Daoy (cell line): ENCODE measurements at regions not wholly inside any gene's neighbourhood (a gene's known extent, or its start where the extent isn't known, plus 50 kb on each side); places are given as distances from the start of the nearest gene placed in this dataset.
"Not testable (repeated sequence)": the region's sequence is repeated elsewhere in the genome, so short reads cannot be mapped to it uniquely, and the experiment has no call there.

Experiments
- DNase-seq: peaks from one replicate; pipeline ENCODE4 v3.0.0-alpha.2; 2015; ENCODE audit warnings: low read depth

DNA sequence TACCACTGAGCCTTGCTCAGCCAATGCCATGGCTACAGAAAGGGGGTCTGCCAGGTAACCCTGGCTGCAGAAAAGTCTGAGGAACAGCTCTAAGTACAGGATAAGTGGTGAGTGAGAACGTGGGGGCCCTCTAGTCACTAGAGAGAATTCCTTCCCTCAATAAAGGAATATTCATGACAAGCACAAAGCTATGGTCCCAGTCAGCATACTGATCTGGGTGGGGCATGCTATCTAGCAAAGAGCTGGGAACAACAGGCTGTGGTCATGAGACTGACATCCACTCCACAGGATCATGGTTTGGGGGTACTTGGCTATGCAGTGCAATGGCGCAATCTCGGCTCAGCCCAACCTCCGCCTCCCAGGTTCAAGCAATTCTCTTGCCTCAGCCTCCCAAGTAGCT is 140.4 kb downstream of the MTHFS start:
- no peak for DNase-seq

DNA sequence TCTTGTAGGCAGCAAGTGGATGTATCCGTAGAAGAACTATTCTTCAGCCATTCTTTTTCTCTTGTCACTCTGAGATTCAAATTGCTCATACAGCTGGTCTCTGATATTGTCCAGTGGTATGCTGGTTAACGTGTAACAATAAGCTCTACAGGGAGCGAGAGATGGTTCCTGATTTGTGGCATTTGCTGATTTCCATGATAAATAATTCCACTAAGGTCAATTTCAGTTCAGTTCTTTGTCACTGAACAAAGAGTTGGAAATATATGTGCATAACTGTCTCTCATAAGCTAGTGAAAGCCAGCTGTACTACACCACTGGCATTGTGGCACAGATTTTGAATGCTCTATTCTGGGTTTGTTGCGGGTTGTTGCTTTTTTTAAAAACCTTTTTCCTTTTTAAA is 131.7 kb downstream of the MTHFS start:
- DNase-seq: no peak

DNA sequence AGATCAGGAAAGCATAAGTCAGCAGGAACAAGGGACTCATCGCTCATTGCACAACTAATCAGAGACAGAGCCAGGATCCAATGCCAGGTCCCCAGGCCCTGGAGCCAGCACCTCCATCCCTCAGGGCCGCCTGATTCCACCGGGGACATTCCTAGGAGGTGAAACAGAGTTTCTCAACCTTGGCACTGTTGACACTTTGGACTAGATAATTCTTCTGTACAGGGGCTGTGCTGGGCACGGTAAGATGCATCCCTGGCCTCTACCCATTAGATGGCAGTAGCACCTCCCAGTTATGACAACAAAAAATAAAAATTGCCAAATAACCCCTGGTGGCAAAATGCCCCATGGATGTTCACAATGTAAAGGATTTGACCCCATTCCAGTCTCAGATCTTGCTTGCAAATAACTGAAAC is 127.7 kb downstream of the MTHFS start:
- DNase-seq: no peak

DNA sequence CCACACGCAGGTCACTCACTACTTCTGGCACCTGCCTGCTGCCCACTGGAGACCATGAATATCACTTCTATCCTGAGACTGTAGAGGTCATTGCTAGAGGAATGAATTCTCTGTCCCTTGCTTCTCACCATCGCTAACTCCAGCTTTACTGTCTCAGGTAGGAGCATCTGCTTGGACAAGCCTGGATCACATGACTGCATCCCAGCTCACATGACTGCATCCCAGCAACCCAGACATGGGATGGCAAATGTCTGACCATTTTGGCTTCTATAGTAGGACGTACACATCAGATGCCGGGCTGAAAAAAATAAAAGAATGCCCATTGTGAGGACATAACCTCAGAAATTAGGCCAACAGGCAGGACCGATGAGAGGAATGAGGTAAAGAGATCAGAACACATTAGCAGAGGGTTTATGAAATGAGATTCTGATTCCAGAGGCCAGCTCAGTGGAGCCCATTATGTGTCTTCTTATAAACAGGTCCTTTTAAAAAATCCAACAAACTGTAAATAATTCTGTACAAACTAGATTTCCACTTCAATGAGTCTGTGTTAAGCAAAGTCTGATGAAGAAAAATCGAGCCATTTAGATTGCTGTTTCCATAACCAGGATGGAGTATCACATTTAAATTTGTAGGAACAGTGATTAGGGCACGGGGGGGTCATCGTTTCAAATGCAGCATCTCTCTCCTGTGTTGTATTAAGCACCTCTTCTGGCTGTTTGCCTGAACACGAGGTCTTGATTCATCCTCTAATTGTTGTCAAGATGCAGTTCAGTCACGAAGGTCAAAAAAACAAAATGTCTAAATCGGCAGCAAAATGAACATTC is 126.7 kb downstream of the MTHFS start:
- DNase-seq: no peak

DNA sequence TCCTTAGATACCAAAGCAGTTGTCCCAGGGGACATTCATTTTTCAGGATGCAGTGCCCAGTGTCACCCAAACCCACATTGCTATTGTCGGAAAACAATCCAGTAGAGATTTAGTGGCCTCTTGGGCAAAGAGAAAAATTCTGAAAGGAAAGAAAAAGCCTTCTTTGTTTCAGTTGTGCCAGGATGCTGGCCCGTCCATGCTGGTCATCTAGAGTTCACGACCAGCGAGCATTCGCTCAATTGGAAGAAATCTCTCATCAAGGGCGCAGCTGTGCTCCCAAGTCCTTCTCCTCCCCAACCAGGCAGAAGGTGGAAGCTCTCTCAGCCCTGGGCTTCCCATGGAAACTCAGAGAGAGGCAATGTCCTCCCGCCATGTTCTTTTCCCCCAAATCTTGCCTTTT is 123.7 kb downstream of the MTHFS start:
- DNase-seq: no peak

DNA sequence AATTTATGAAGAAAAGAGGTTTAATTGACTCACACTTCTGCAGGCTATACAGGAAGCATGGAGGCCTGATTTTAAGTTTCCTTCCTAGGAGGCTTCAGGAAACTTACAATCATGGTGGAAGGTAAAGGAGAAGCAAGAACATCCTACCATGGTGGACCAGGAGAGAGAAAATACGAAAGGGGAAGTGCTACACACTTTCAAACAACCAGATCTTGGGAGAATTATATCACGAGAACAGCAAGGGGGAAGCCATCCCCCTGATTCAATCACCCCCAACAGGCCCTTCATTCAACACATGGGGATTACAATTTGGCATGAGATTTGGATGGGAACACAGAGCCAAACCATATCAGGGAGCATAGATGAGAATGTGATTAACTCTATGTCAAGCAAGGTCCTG is 121.0 kb downstream of the MTHFS start:
- no peak for DNase-seq

DNA sequence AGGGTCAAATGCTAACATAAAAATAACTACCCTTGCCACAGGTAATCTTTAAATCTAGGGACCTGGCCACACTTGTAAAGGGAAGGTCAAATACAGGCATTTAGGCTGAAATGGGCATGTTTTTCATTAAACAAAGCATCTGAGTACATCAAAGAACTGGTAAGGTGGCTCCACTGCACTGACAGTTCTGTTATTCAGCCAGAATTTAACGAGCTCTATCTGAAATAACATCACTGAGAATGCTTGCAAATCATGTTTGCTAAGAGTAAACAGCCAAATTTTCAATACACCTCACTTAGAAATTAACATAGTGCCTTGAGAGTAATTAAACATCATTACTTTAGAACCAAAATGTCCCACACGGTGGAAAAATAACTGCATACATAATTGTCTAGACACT is 118.9 kb downstream of the MTHFS start:
- no peak for DNase-seq

DNA sequence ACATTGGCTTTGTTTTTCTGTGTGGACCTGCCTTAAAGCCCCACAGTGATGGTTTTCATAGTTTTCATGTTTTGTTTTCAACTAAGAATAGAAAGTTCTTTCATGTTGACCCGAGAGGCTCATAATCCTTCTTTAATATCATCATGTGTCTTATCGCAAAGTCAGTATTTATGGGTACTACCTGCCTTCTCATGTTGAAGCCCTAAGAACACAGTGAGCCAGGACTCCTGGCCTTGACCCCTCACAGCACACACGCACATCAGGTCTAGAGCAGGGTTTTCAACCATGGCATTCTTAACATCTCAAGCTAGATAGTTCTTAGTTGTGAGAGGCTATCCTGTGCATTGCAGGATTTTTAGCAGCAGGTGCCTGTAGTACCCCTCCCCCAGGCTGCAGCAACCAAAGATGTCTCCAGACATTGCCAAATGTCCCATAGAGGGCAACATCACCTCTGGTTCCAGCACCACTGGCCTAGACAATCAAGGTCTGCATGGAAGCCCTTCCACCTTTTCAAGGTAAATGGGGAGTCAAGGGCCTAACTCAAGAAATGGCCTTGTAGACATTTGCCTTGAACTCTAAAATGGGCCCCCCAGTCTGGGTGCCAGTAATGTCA is 118.3 kb downstream of the MTHFS start:
- no peak for DNase-seq

DNA sequence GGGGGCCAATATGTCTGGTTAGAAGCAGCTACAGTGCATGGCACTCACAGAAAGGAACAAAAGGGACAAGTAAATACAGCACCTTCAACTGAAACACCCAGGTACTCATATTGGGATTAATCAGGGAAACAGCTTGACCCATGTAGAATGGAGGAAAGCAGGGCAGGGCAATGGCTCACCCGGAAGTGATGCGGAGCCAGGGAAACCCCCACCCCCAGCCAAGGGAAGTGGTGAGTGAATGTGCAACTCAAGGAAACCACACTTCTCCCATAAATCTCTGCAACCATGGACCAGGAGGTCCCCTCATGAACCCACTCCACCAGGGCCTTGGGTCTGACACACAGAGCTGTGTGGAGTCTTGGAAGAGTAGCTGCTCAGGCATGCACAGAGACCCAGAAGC is 117.1 kb downstream of the MTHFS start:
- DNase-seq: no peak

DNA sequence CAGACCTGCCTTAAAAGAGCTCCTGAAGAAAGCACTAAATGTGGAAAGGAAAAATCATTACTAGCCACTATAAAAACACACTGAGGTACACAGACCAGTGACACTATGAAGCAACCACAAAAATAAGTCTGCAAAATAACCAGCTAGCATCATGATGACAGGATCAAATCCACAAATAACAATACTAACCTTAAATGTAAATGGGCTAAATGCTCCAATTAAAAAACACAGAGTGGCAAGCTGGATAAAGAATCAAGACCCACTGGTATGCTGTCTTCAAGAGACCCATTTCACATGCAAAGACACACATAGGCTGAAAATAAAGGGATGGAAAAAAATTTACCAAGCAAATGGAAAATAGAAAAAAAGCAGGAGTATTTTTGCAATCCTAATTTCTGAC is 114.5 kb downstream of the MTHFS start:
- not testable (repeated sequence) for DNase-seq
